ENCODE measurements at regions not wholly inside any gene's neighbourhood (a gene's known extent, or its start where the extent isn't known, plus 50 kb on each side); places are given as distances from the start of the nearest gene placed in this dataset.

DNA sequence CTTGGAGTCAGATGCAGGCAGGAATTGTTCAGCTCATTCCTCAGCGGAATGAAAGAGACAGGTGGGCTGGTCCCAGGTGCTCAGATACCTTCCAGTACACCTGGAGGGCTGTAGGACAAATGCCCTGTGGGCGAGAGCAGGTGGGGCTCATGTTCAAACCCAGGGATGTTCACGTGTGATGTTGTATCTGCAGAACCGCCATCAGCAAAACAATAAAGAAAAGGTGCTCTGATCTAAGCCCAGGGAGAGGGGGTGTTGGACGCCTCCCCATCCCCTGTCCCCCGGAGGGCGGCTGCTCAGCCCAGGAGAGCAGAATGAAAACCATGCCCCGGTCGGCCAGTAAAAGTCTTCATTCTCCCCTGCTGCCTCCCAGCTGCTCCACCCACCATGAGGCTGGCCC lies 197.4 kb downstream of the HAUS1 start:
- peaks cover 21% of the 10 kb centered on the region for H3K27me3 Mint-ChIP-seq (ENCODE audit: low read depth)
- no peak for DNase-seq (ENCODE audit: low spot score in 2 of 2, unreplicated experiment in 2 of 2)
- TF ChIP-seq CTCF (IDR thresholded peaks at IDR 0.05; ENCODE audit: unreplicated experiment): no peak

DNA sequence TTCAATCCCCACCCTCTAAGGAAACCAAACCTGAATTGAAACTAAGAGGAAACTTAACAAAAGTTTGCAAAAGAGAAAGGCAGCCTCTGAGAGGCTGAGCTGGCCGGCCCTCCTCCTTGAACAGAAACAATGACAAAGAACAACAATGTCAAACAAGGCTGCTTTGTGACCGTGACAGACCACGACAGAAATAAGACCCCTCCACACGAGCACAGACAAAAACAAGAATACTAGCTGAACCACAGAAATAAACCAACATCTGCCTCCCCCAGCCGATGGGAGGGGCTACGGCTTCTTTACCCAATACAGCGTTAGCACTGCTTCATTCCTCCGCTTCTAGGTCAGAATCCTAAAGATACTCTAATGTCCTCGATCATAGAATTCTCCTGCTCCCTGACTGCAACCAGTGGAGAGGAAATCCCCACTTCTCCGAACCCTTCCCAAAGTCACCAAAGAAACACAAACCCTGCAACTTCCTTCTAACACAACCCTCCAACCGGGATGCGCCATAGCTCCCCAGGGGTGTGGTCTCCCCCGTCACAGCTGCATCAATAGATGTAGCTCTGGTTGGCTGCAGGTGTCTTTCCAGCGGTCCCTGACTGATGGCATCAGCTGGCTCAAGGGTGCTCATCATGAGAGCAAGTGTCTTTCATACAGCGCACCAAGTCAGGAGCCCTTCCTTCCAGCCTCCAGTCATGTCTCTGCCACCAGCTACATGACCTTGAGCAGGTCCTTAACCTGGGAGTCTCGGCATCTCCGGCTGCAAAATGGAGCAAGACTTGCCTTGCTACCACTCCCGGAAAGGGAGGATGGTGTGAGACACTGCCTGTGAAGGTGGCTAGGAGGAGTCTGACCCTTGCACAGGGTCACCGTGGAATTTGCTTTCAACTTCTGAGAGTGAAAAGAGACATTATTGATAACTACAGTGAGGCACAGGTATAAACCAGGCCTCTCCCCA lies 198.6 kb downstream of the HAUS1 start:
- TF ChIP-seq CTCF (IDR thresholded peaks at IDR 0.05; ENCODE audit: unreplicated experiment): no peak
- Mint-ChIP-seq H3K4me3 (no peak overlapping the region), H3K27ac (no peak overlapping the region), H3K36me3 (peaks cover 3% of the 10 kb centered on the region), H3K9me3 (peaks cover 18% of the 10 kb centered on the region), H3K4me1 (no peaks in the 10 kb centered on the region), H3K27me3 (ENCODE audit: low read depth) (peaks cover 25% of the 10 kb centered on the region)
- DNase-seq (ENCODE audit: low spot score in 2 of 2, unreplicated experiment in 2 of 2): no peak

More for the DNA sequence above, 197.4 kb downstream of the HAUS1 start:
- Mint-ChIP-seq H3K9me3 (peaks cover 8% of the 10 kb centered on the region), H3K4me1 (no peaks in the 10 kb centered on the region), H3K4me3 (no peak overlapping the region), H3K27ac (no peak overlapping the region), H3K36me3 (peaks cover 3% of the 10 kb centered on the region)

DNA sequence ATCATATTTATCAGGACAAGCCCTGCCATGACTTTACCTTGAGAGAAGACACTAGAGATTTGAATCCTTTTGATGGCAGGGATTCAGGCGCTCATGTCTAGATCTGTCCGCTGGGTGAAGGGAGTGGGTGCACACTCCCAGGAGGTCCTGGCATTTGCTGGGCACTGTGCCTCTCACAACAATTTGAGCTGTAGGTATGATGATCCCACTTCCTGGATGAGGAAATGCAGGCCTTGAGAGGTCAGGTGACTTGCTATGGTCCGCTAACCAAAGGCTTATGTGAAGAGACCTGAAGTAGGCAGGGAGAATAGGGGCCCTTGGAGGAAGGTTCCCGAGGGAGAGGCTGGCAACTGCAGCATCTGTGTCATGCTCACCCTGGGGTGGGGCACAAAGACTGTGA lies 206.1 kb downstream of the HAUS1 start:
- no peak overlapping the region for H3K27ac Mint-ChIP-seq
- no peak overlapping the region for H3K4me3 Mint-ChIP-seq
- H3K9me3 Mint-ChIP-seq: peaks cover 19% of the 10 kb centered on the region
- H3K4me1 Mint-ChIP-seq: no peaks in the 10 kb centered on the region
- H3K27me3 Mint-ChIP-seq (ENCODE audit: low read depth): peaks cover 5% of the 10 kb centered on the region
- peaks cover 3% of the 10 kb centered on the region for H3K36me3 Mint-ChIP-seq
- DNase-seq (ENCODE audit: low spot score in 2 of 2, unreplicated experiment in 2 of 2): no peak
- TF ChIP-seq CTCF (IDR thresholded peaks at IDR 0.05; ENCODE audit: unreplicated experiment): no peak

- peaks cover 3% of the 10 kb centered on the region for H3K36me3 Mint-ChIP-seq
- no peak overlapping the region for H3K4me3 Mint-ChIP-seq
- peaks cover 15% of the 10 kb centered on the region for H3K9me3 Mint-ChIP-seq
- DNase-seq (ENCODE audit: low spot score in 2 of 2, unreplicated experiment in 2 of 2): no peak
- no peak overlapping the region for H3K27ac Mint-ChIP-seq
- H3K27me3 Mint-ChIP-seq (ENCODE audit: low read depth): peaks cover 5% of the 10 kb centered on the region
- H3K4me1 Mint-ChIP-seq: no peaks in the 10 kb centered on the region
- TF ChIP-seq CTCF (IDR thresholded peaks at IDR 0.05; ENCODE audit: unreplicated experiment): no peak
Measured at GRCh38 chr18:46310675-46311345, 206.6 kb downstream of the HAUS1 start.

- Mint-ChIP-seq H3K4me1 (no peaks in the 10 kb centered on the region), H3K4me3 (no peak overlapping the region), H3K36me3 (no peaks in the 10 kb centered on the region), H3K27ac (no peak overlapping the region), H3K27me3 (ENCODE audit: low read depth) (peaks cover 4% of the 10 kb centered on the region), H3K9me3 (peaks cover 11% of the 10 kb centered on the region)
- TF ChIP-seq CTCF (IDR thresholded peaks at IDR 0.05; ENCODE audit: unreplicated experiment): no peak
- DNase-seq (ENCODE audit: low spot score in 2 of 2, unreplicated experiment in 2 of 2): no peak
Measured at GRCh38 chr18:46311491-46311890, 207.3 kb downstream of the HAUS1 start.
